Fibroblast of lung (primary cell): ENCODE measurements at regions not wholly inside any gene's neighbourhood (a gene's known extent, or its start where the extent isn't known, plus 50 kb on each side); places are given as distances from the start of the nearest gene placed in this dataset.

ENCODE experiments used
- DNase-seq, 2 donors: peaks; one replicate each; pipeline versions ENCODE4 v3.0.0 to v3.0.0-alpha.2; 2010; ENCODE audit warnings: low read depth in 2 of 2
- H2AFZ ChIP-seq: 2 replicates; pipeline ENCODE4 v1.5.1; 2012; ENCODE audit warnings: low read length, control low read depth, inconsistent platforms
- H3K27ac ChIP-seq: 2 replicates; pipeline ENCODE4 v1.5.1; 2011; ENCODE audit warnings: low read length, control low read depth; ENCODE audit not compliant: insufficient read depth
- H3K27me3 ChIP-seq: 2 replicates; pipeline ENCODE4 v1.5.1; 2011; ENCODE audit warnings: mild to moderate bottlenecking, low read length; ENCODE audit not compliant: control insufficient read depth, insufficient read depth
- H3K36me3 ChIP-seq: 2 replicates; pipeline ENCODE4 v1.5.1; 2011; ENCODE audit warnings: low read length; ENCODE audit not compliant: control insufficient read depth, insufficient read depth
- H3K4me1 ChIP-seq: 2 replicates; pipeline ENCODE4 v1.5.1; 2011; ENCODE audit warnings: low read length; ENCODE audit not compliant: control insufficient read depth, insufficient read depth; ENCODE audit errors: extremely low read depth
- H3K4me2 ChIP-seq: 2 replicates; pipeline ENCODE4 v1.5.1; 2011; ENCODE audit warnings: low read length, control low read depth; ENCODE audit not compliant: insufficient read depth; ENCODE audit errors: extremely low read depth
- H3K4me3 ChIP-seq, 4 experiments: fragments of 200-600 bp in 1 of 4; sonication (generic) in 1 of 4; replicated peaks in 1 of 4; 2 replicates each; pipeline ENCODE4 v1.5.1; 2011 to 2016; ENCODE audit warnings: low read length in 4 of 4, low read depth in 3 of 4, mild to moderate bottlenecking in 3 of 4, control low read depth in 2 of 4, inconsistent platforms in 1 of 4, mixed read lengths in 1 of 4; ENCODE audit not compliant: insufficient read depth in 1 of 4; ENCODE audit errors: control extremely low read depth in 1 of 4
- H3K79me2 ChIP-seq: 2 replicates; pipeline ENCODE4 v1.5.1; 2012; ENCODE audit warnings: mild to moderate bottlenecking, low read length, inconsistent platforms; ENCODE audit not compliant: control insufficient read depth, insufficient read depth
- H3K9ac ChIP-seq: 2 replicates; pipeline ENCODE4 v1.5.1; 2011; ENCODE audit warnings: mild to moderate bottlenecking, low read length, control low read depth; ENCODE audit not compliant: insufficient read depth
- H3K9me3 ChIP-seq: 2 replicates; pipeline ENCODE4 v1.5.1; 2012; ENCODE audit warnings: low read depth, low read length; ENCODE audit not compliant: control insufficient read depth, insufficient read depth
- H4K20me1 ChIP-seq: 2 replicates; pipeline ENCODE4 v1.5.1; 2011; ENCODE audit warnings: low read length; ENCODE audit not compliant: control insufficient read depth, insufficient read depth; ENCODE audit errors: extremely low read depth
- EZH2 ChIP-seq: IDR thresholded peaks from 2 replicates; pipeline ENCODE4 v1.5.1; 2012; ENCODE audit warnings: low read length, control low read depth, mild to moderate bottlenecking; ENCODE audit errors: missing control alignments
- TF ChIP-seq, protein P1 (sequence below), 2 donors: IDR thresholded peaks in 1 of 2; conservative IDR thresholded peaks in 1 of 2; 1 replicate in 1 of 2; 2 replicates in 1 of 2; pipeline ENCODE4 v1.5.1; 2011 to 2012; ENCODE audit warnings: low read length in 2 of 2, control low read depth in 1 of 2, inconsistent platforms in 1 of 2, low read depth in 1 of 2, mild to moderate bottlenecking in 1 of 2

DNA sequence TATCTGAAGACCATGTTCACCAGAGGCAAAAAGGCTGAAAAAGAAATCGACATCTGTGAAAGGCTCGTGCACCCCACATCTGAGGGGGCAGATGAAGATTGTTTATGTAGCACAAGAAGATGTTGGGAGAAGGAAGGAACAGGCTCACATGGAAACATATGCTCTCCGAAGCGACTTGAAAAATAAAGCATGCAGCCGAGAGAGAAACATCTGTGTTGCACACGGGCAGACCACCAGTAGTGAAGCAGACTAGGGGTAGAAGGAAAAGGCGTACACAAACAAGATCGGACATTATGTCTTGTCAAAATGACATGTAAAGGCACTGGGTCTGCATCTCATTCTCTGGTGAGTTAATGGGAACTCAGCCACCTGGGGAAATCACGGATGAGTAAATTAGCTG, 356.5 kb downstream of the ZIC4 start:
- no peaks in the 10 kb centered on the region for H3K36me3 ChIP-seq
- peak overlapping the region; percentile 66 for H2AFZ ChIP-seq
- H3K79me2 ChIP-seq, result no peaks in the 10 kb centered on the region
- no peak overlapping the region for H3K27ac ChIP-seq
- no peak overlapping the region for H3K4me3 ChIP-seq
- H3K4me2 ChIP-seq, result no peak overlapping the region
- no peak overlapping the region for H3K9ac ChIP-seq
- H3K27me3 ChIP-seq, result no peaks in the 10 kb centered on the region
- no peaks in the 10 kb centered on the region for H3K4me1 ChIP-seq
- no peak for DNase-seq
- TF ChIP-seq EZH2, result no peak
- TF ChIP-seq, protein P1, sequence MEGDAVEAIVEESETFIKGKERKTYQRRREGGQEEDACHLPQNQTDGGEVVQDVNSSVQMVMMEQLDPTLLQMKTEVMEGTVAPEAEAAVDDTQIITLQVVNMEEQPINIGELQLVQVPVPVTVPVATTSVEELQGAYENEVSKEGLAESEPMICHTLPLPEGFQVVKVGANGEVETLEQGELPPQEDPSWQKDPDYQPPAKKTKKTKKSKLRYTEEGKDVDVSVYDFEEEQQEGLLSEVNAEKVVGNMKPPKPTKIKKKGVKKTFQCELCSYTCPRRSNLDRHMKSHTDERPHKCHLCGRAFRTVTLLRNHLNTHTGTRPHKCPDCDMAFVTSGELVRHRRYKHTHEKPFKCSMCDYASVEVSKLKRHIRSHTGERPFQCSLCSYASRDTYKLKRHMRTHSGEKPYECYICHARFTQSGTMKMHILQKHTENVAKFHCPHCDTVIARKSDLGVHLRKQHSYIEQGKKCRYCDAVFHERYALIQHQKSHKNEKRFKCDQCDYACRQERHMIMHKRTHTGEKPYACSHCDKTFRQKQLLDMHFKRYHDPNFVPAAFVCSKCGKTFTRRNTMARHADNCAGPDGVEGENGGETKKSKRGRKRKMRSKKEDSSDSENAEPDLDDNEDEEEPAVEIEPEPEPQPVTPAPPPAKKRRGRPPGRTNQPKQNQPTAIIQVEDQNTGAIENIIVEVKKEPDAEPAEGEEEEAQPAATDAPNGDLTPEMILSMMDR (conservative IDR thresholded peaks at IDR 0.05 in 1 of 2, IDR thresholded peaks at IDR 0.05 in 1 of 2; ENCODE audit: low read depth in 1 of 2, low read length in 2 of 2), result no peak
- no peaks in the 10 kb centered on the region for H4K20me1 ChIP-seq
- no peaks in the 10 kb centered on the region for H3K9me3 ChIP-seq

DNA sequence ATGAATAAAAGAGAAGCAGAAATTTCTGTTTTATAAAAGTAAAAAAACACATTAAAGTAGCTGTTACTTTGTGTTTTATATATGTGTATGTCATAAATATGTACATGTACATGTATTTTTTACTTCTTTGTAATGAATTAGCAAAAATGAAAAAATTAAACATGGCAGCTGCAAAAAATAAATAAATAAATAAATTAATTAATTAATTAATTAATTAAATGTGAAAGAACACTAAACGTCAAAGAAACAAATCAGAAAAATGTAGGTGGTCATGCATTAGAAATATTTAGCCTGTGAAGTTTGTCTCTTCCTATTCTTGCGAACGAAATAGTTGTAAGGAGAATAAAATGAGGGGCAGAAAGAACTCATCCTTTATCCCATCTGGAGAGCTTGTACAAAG, 357.0 kb downstream of the ZIC4 start:
- no peak for DNase-seq
- no peaks in the 10 kb centered on the region for H4K20me1 ChIP-seq
- no peak overlapping the region for H2AFZ ChIP-seq
- no peaks in the 10 kb centered on the region for H3K36me3 ChIP-seq
- H3K4me2 ChIP-seq, result no peak overlapping the region
- no peak overlapping the region for H3K27ac ChIP-seq
- no peaks in the 10 kb centered on the region for H3K9me3 ChIP-seq
- no peak overlapping the region for H3K4me3 ChIP-seq
- H3K9ac ChIP-seq, result no peak overlapping the region
- H3K79me2 ChIP-seq, result no peaks in the 10 kb centered on the region
- no peaks in the 10 kb centered on the region for H3K4me1 ChIP-seq
- TF ChIP-seq EZH2, result no peak
- TF ChIP-seq, protein P1 (conservative IDR thresholded peaks at IDR 0.05 in 1 of 2, IDR thresholded peaks at IDR 0.05 in 1 of 2; ENCODE audit: low read depth in 1 of 2, low read length in 2 of 2), result no peak
- H3K27me3 ChIP-seq, result no peaks in the 10 kb centered on the region

DNA sequence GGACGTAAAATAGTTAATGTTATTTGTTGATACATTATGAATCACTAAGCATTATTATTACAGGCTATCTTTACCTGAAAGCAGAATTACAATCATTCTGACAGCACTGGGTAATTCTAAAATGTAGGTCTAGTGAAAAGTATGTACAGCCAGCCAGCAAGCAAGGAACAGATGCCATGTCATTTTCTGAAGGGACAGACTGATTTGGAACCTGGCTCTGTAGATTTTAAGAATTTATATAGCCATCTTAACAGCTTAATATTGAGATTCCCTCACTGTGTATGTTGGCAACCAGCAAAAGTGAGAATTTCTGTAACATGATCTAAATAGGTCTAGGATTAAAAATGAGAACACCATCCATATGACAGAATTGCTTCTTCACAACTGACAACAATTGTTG, 359.4 kb downstream of the ZIC4 start:
- H3K79me2 ChIP-seq, result no peaks in the 10 kb centered on the region
- H3K27ac ChIP-seq, result no peak overlapping the region
- no peaks in the 10 kb centered on the region for H3K27me3 ChIP-seq
- H3K9ac ChIP-seq, result no peak overlapping the region
- H4K20me1 ChIP-seq, result no peaks in the 10 kb centered on the region
- DNase-seq, result no peak
- no peaks in the 10 kb centered on the region for H3K36me3 ChIP-seq
- H3K4me2 ChIP-seq, result no peak overlapping the region
- H2AFZ ChIP-seq, result no peak overlapping the region
- H3K4me1 ChIP-seq, result no peaks in the 10 kb centered on the region
- H3K4me3 ChIP-seq, result no peak overlapping the region
- no peaks in the 10 kb centered on the region for H3K9me3 ChIP-seq
- no peak for TF ChIP-seq EZH2
- TF ChIP-seq, protein P1 (conservative IDR thresholded peaks at IDR 0.05 in 1 of 2, IDR thresholded peaks at IDR 0.05 in 1 of 2; ENCODE audit: low read depth in 1 of 2, low read length in 2 of 2), result no peak
